ENCODE measurements at regions not wholly inside any gene's neighbourhood (a gene's known extent, or its start where the extent isn't known, plus 50 kb on each side); places are given as distances from the start of the nearest gene placed in this dataset.

- POLR2A ChIA-PET = no interaction called here
- TF ChIP-seq CTCF (IDR thresholded peaks at IDR 0.05) (no peak), MAFK (IDR thresholded peaks at IDR 0.05; ENCODE audit: partially characterized antibody) (no peak), RARB (CRISPR knock-in tag; IDR thresholded peaks at IDR 0.05) (no peak), ESRRA (IDR thresholded peaks at IDR 0.05; ENCODE audit: borderline replicate concordance, low read length) (no peak), EP300 (IDR thresholded peaks at IDR 0.05) (no peak), FOXS1 (CRISPR knock-in tag; IDR thresholded peaks at IDR 0.05) (no peak)
- TF ChIP-seq, protein P1, sequence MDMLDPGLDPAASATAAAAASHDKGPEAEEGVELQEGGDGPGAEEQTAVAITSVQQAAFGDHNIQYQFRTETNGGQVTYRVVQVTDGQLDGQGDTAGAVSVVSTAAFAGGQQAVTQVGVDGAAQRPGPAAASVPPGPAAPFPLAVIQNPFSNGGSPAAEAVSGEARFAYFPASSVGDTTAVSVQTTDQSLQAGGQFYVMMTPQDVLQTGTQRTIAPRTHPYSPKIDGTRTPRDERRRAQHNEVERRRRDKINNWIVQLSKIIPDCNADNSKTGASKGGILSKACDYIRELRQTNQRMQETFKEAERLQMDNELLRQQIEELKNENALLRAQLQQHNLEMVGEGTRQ (IDR thresholded peaks at IDR 0.05) = no peak
- Histone ChIP-seq H3K4me2 (no peak overlapping the region), H3K4me3 (no peak overlapping the region), H3K9me3 (no peaks in the 10 kb centered on the region), H3K4me1 (no peaks in the 10 kb centered on the region), H3K27ac (no peak overlapping the region)
- DNase-seq (ENCODE audit: low read depth in 1 of 2, low spot score in 1 of 2) (no peak), FAIRE-seq (no peak), ATAC-seq (no peak)
- CTCF ChIA-PET = interaction anchor here (1.2 kb wide), 1 partner anchor 16 kb away, joined by 3 read pairs; no protein-coding TSS in a partner anchor
- WGBS (ENCODE audit: missing lambda C conversion rate) = 44% methylated on average over 8 of the region's 8 CpGs
These were observed 52.6 kb upstream of the NHLH2 start for GRCh38 chr1:115893545-115893944.

DNA sequence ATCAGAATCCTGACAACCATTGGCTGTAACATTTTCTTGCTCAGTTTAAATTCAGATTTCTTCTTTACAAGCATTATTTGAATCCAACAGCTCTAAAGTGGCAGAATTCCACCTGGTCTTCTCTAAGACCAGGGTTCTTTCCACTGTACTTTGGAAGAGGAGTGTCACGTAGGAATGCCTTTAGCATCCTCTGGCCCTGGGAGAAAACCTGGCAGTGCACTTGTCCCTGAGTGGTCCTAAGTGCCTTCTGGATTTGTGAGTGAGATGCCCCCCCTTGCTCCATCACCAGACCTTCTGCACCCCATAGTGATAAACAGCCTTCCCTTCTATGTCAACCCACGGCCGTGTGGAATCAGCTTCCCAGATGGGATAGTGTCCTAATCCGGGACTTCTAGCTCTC, 57.1 kb upstream of the NHLH2 start:
- DNase-seq (ENCODE audit: low read depth in 1 of 2, low spot score in 1 of 2) = no peak
- Histone ChIP-seq H3K4me2 (no peak overlapping the region), H3K4me3 (no peak overlapping the region), H3K4me1 (no peaks in the 10 kb centered on the region), H3K9me3 (no peaks in the 10 kb centered on the region), H3K27ac (no peak overlapping the region)
- CTCF ChIA-PET = no interaction called here
- no peak for TF ChIP-seq RNF2 (IDR thresholded peaks at IDR 0.05; ENCODE audit: borderline replicate concordance, low read depth)
- TF ChIP-seq SREBF2 (IDR thresholded peaks at IDR 0.05) = no peak
- TF ChIP-seq CEBPB (IDR thresholded peaks at IDR 0.05) = no peak
- no peak for TF ChIP-seq JUN (IDR thresholded peaks at IDR 0.05)
- WGBS (ENCODE audit: missing lambda C conversion rate) = 53% methylated on average over 4 of the region's 4 CpGs
- FAIRE-seq = no peak
- POLR2A ChIA-PET = no interaction called here
- no peak for ATAC-seq

DNA sequence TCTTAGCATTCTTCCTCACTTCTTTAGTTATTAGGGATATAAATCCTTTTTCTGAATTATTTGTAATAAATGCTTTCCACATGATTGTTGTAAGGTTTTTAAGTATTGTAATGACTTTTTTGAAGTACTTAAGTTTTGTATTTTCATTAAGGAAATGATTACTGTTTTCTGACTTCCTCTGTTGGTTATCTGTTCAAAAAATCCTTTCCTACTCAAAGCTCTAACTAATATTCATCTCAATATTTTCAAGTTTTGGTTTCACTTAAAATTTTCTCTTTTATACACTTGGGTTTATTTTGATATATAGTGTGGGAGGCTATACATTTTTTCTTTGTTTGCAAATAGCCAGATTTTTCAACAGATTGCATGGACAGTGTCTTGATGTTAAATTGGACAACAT, 59.9 kb upstream of the NHLH2 start:
- no peak for ATAC-seq
- ChIA-PET CTCF (no interaction called here), POLR2A (no interaction called here)

More for the DNA sequence above, 59.9 kb upstream of the NHLH2 start:
- no peak for DNase-seq (ENCODE audit: low read depth in 1 of 2, low spot score in 1 of 2)
- Histone ChIP-seq H3K27ac (no peak overlapping the region), H3K9me3 (no peaks in the 10 kb centered on the region), H3K4me1 (no peaks in the 10 kb centered on the region), H3K4me2 (no peak overlapping the region), H3K4me3 (no peak overlapping the region)
- no peak for FAIRE-seq
- TF ChIP-seq, protein P2, sequence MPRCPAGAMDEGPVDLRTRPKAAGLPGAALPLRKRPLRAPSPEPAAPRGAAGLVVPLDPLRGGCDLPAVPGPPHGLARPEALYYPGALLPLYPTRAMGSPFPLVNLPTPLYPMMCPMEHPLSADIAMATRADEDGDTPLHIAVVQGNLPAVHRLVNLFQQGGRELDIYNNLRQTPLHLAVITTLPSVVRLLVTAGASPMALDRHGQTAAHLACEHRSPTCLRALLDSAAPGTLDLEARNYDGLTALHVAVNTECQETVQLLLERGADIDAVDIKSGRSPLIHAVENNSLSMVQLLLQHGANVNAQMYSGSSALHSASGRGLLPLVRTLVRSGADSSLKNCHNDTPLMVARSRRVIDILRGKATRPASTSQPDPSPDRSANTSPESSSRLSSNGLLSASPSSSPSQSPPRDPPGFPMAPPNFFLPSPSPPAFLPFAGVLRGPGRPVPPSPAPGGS (IDR thresholded peaks at IDR 0.05) = no peak
- TF ChIP-seq, protein P3, sequence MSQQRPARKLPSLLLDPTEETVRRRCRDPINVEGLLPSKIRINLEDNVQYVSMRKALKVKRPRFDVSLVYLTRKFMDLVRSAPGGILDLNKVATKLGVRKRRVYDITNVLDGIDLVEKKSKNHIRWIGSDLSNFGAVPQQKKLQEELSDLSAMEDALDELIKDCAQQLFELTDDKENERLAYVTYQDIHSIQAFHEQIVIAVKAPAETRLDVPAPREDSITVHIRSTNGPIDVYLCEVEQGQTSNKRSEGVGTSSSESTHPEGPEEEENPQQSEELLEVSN (IDR thresholded peaks at IDR 0.05; ENCODE audit: borderline replicate concordance, low read depth) = no peak
- TF ChIP-seq RAD21 (conservative IDR thresholded peaks at IDR 0.05 in 1 of 2, IDR thresholded peaks at IDR 0.05 in 1 of 2) (no peak), RFX5 (IDR thresholded peaks at IDR 0.05) (no peak), HOXB13 (CRISPR knock-in tag; IDR thresholded peaks at IDR 0.05; ENCODE audit: low read depth) (no peak), HOXA7 (CRISPR knock-in tag; IDR thresholded peaks at IDR 0.05) (no peak), POLR2A (IDR thresholded peaks at IDR 0.05; ENCODE audit: low read length) (no peak), MYC (IDR thresholded peaks at IDR 0.05; ENCODE audit: borderline replicate concordance, low read length) (no peak)
- TF ChIP-seq, protein P4, sequence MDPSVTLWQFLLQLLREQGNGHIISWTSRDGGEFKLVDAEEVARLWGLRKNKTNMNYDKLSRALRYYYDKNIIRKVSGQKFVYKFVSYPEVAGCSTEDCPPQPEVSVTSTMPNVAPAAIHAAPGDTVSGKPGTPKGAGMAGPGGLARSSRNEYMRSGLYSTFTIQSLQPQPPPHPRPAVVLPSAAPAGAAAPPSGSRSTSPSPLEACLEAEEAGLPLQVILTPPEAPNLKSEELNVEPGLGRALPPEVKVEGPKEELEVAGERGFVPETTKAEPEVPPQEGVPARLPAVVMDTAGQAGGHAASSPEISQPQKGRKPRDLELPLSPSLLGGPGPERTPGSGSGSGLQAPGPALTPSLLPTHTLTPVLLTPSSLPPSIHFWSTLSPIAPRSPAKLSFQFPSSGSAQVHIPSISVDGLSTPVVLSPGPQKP (IDR thresholded peaks at IDR 0.05; ENCODE audit: low read depth, low read length) = no peak
